Activated T-cell treated with anti-CD3 and anti-CD28 coated beads, Interleukin-2, amount 50 U/mL, for 48 hours (primary cell): ENCODE measurements at regions not wholly inside any gene's neighbourhood (a gene's known extent, or its start where the extent isn't known, plus 50 kb on each side); places are given as distances from the start of the nearest gene placed in this dataset.

ENCODE experiments used
- DNase-seq, 2 experiments: peaks; one replicate each; pipeline ENCODE4 v3.0.0-alpha.2; 2020

- no peak for DNase-seq
Observed at GRCh38 chr7:67773081-67773480, 776.4 kb downstream of the TYW1 start.

GRCh38 chr7:67777119-67777518 lies 780.5 kb downstream of the TYW1 start:
- no peak for DNase-seq

GRCh38 chr7:67781841-67782240 lies 785.2 kb downstream of the TYW1 start:
- no peak for DNase-seq

GRCh38 chr7:67786021-67786420 lies 789.4 kb downstream of the TYW1 start:
- no peak for DNase-seq

- no peak for DNase-seq
Observed at GRCh38 chr7:67788669-67789068, 792.0 kb downstream of the TYW1 start.

GRCh38 chr7:67791918-67792317 lies 795.3 kb downstream of the TYW1 start:
- DNase-seq = no peak

GRCh38 chr7:67794544-67794943 lies 797.9 kb downstream of the TYW1 start:
- no peak for DNase-seq

GRCh38 chr7:67803789-67804188 lies 807.2 kb downstream of the TYW1 start:
- DNase-seq = no peak

GRCh38 chr7:67805921-67806471 lies 809.4 kb downstream of the TYW1 start:
- DNase-seq = no peak

GRCh38 chr7:67807826-67808225 lies 811.2 kb downstream of the TYW1 start:
- DNase-seq = no peak

GRCh38 chr7:67809586-67809985 lies 813.0 kb downstream of the TYW1 start:
- DNase-seq = no peak

- DNase-seq = no peak
Observed at GRCh38 chr7:67813621-67814292, 817.1 kb downstream of the TYW1 start.

GRCh38 chr7:67817481-67817880 lies 820.8 kb downstream of the TYW1 start:
- no peak for DNase-seq

- DNase-seq = no peak
Observed at GRCh38 chr7:67821116-67821515, 824.5 kb downstream of the TYW1 start.

- DNase-seq = no peak
Observed at GRCh38 chr7:67823345-67823744, 826.7 kb downstream of the TYW1 start.

GRCh38 chr7:67825356-67825755 lies 828.7 kb downstream of the TYW1 start:
- no peak for DNase-seq

GRCh38 chr7:67841896-67842295 lies 845.3 kb downstream of the TYW1 start:
- DNase-seq = no peak

- DNase-seq = no peak
Observed at GRCh38 chr7:67842571-67842970, 845.9 kb downstream of the TYW1 start.

- DNase-seq = no peak
Observed at GRCh38 chr7:67843001-67843565, 846.5 kb downstream of the TYW1 start.

GRCh38 chr7:67843615-67844014 lies 847.0 kb downstream of the TYW1 start:
- no peak for DNase-seq

GRCh38 chr7:67847092-67847787 lies 850.6 kb downstream of the TYW1 start:
- DNase-seq = no peak

GRCh38 chr7:67854221-67855178 lies 857.9 kb downstream of the TYW1 start:
- DNase-seq = no peak

- DNase-seq = no peak
Observed at GRCh38 chr7:67855322-67855721, 858.7 kb downstream of the TYW1 start.
